ENCODE measurements at regions not wholly inside any gene's neighbourhood (a gene's known extent, or its start where the extent isn't known, plus 50 kb on each side); places are given as distances from the start of the nearest gene placed in this dataset.

GRCh38 chr16:8138666-8139065, 451.6 kb downstream of the TMEM114 start:
- Histone ChIP-seq H3K4me2 (ENCODE audit: low read depth, low read length) (no peak overlapping the region), H2AFZ (ENCODE audit: low read length) (no peak overlapping the region), H3K27ac (ENCODE audit: low read length) (no peak overlapping the region), H3K4me3 (ENCODE audit: low read length) (no peak overlapping the region), H3K79me2 (ENCODE audit: low read length) (no peaks in the 10 kb centered on the region), H3K9me2 (replicated peaks; ENCODE audit: insufficient read depth, low read length) (no peaks in the 10 kb centered on the region), H3K4me1 (ENCODE audit: low read length) (no peaks in the 10 kb centered on the region), H4K20me1 (ENCODE audit: insufficient read depth, low read length) (no peaks in the 10 kb centered on the region), H3K9ac (ENCODE audit: low read length) (no peak overlapping the region), H3K9me3 (replicated peaks; ENCODE audit: insufficient read depth, low read length) (no peaks in the 10 kb centered on the region), H3F3A (ENCODE audit: insufficient read depth, low read length) (no peaks in the 10 kb centered on the region), H3K27me3 (replicated peaks; ENCODE audit: insufficient read depth, low read length) (no peaks in the 10 kb centered on the region), H3K36me3 (replicated peaks; ENCODE audit: insufficient read depth, low read length) (no peaks in the 10 kb centered on the region)
- no peak for DNase-seq
- no peak for TF ChIP-seq EZH2 (optimal IDR thresholded peaks at IDR 0.05; ENCODE audit: low read depth, low read length)
- TF ChIP-seq EZH2phosphoT487 (IDR thresholded peaks at IDR 0.05; ENCODE audit: low read length), result no peak
- TF ChIP-seq CTCF (IDR thresholded peaks at IDR 0.05; ENCODE audit: low read length), result no peak

- no peaks in the 10 kb centered on the region for H3K4me1 ChIP-seq (ENCODE audit: low read length)
- no peak overlapping the region for H3K27ac ChIP-seq (ENCODE audit: low read length)
- H2AFZ ChIP-seq (ENCODE audit: low read length), result no peak overlapping the region
- no peaks in the 10 kb centered on the region for H3K9me2 ChIP-seq (replicated peaks; ENCODE audit: insufficient read depth, low read length)
- H4K20me1 ChIP-seq (ENCODE audit: insufficient read depth, low read length), result no peaks in the 10 kb centered on the region
- no peak overlapping the region for H3K9ac ChIP-seq (ENCODE audit: low read length)
- no peaks in the 10 kb centered on the region for H3K79me2 ChIP-seq (ENCODE audit: low read length)
- no peaks in the 10 kb centered on the region for H3K9me3 ChIP-seq (replicated peaks; ENCODE audit: insufficient read depth, low read length)
- no peak overlapping the region for H3K4me2 ChIP-seq (ENCODE audit: low read depth, low read length)
- H3K27me3 ChIP-seq (replicated peaks; ENCODE audit: insufficient read depth, low read length), result no peaks in the 10 kb centered on the region
- TF ChIP-seq EZH2phosphoT487 (IDR thresholded peaks at IDR 0.05; ENCODE audit: low read length), result no peak
- TF ChIP-seq CTCF (IDR thresholded peaks at IDR 0.05; ENCODE audit: low read length), result no peak
- TF ChIP-seq EZH2 (optimal IDR thresholded peaks at IDR 0.05; ENCODE audit: low read depth, low read length), result no peak
- H3F3A ChIP-seq (ENCODE audit: insufficient read depth, low read length), result no peaks in the 10 kb centered on the region
- no peaks in the 10 kb centered on the region for H3K36me3 ChIP-seq (replicated peaks; ENCODE audit: insufficient read depth, low read length)
- no peak for DNase-seq
- no peak overlapping the region for H3K4me3 ChIP-seq (ENCODE audit: low read length)
Observed at GRCh38 chr16:8137606-8138005, 452.7 kb downstream of the TMEM114 start.

GRCh38 chr16:8130197-8130596, 460.1 kb downstream of the TMEM114 start:
- no peak for DNase-seq
- Histone ChIP-seq H3K9me3 (replicated peaks; ENCODE audit: insufficient read depth, low read length) (no peaks in the 10 kb centered on the region), H3K4me2 (ENCODE audit: low read depth, low read length) (no peak overlapping the region), H3K36me3 (replicated peaks; ENCODE audit: insufficient read depth, low read length) (no peaks in the 10 kb centered on the region), H4K20me1 (ENCODE audit: insufficient read depth, low read length) (no peaks in the 10 kb centered on the region), H3K9ac (ENCODE audit: low read length) (no peak overlapping the region), H3K4me1 (ENCODE audit: low read length) (no peaks in the 10 kb centered on the region), H3K9me2 (replicated peaks; ENCODE audit: insufficient read depth, low read length) (no peaks in the 10 kb centered on the region), H3F3A (ENCODE audit: insufficient read depth, low read length) (no peaks in the 10 kb centered on the region), H3K27me3 (replicated peaks; ENCODE audit: insufficient read depth, low read length) (no peaks in the 10 kb centered on the region), H3K4me3 (ENCODE audit: low read length) (no peak overlapping the region), H3K79me2 (ENCODE audit: low read length) (no peaks in the 10 kb centered on the region), H3K27ac (ENCODE audit: low read length) (no peak overlapping the region), H2AFZ (ENCODE audit: low read length) (no peak overlapping the region)
- TF ChIP-seq EZH2 (optimal IDR thresholded peaks at IDR 0.05; ENCODE audit: low read depth, low read length), result no peak
- no peak for TF ChIP-seq CTCF (IDR thresholded peaks at IDR 0.05; ENCODE audit: low read length)
- no peak for TF ChIP-seq EZH2phosphoT487 (IDR thresholded peaks at IDR 0.05; ENCODE audit: low read length)

Measured in MM.1S (cell line).